B cell (primary cell): ENCODE measurements at regions not wholly inside any gene's neighbourhood (a gene's known extent, or its start where the extent isn't known, plus 50 kb on each side); places are given as distances from the start of the nearest gene placed in this dataset.

Source experiments
- ATAC-seq: fragments of 200-7000 bp; cut with Tn5 transposase; one replicate; pipeline ENCODE4 v1.10.0; 2021; ENCODE audit warnings: low read depth, mild to moderate bottlenecking, moderate number of reproducible peaks, moderate library complexity
- CTCF ChIA-PET: fragments of 350-600 bp; sonication (Branson Sonifier 250); formaldehyde crosslinking; loops from one replicate; lab custom pipeline; 2021; ENCODE audit warnings: antibody characterized with exemption, inconsistent platforms; lab: Charles Lee
- POLR2A ChIA-PET: fragments of 350-600 bp; sonication (Branson Sonifier 250); formaldehyde crosslinking; loops from one replicate; lab custom pipeline; 2021; ENCODE audit warnings: antibody characterized with exemption; lab: Charles Lee
- DNase-seq: peaks from one replicate; pipeline ENCODE4 v3.0.0; 2013
- H2AFZ ChIP-seq: 2 replicates; pipeline ENCODE4 v1.6.1; 2012; ENCODE audit warnings: mild to moderate bottlenecking, low read depth, low read length; ENCODE audit not compliant: insufficient read depth, poor library complexity, severe bottlenecking
- H3K27ac ChIP-seq, 2 donors: 1 replicate in 1 of 2; 2 replicates in 1 of 2; pipeline ENCODE4 v1.5.1; 2012 to 2013; ENCODE audit warnings: low read length in 2 of 2, mild to moderate bottlenecking in 2 of 2, moderate library complexity in 1 of 2
- H3K27me3 ChIP-seq, 4 experiments: fragments of 200-600 bp in 1 of 4; sonication (generic) in 1 of 4; replicated peaks in 1 of 4; 1 replicate in 2 of 4; 2 replicates in 2 of 4; pipeline versions ENCODE4 v1.6.1 to v1.7.0; 2013 to 2016; ENCODE audit warnings: low read length in 3 of 4, mild to moderate bottlenecking in 2 of 4, mixed read lengths in 1 of 4, moderate library complexity in 1 of 4; ENCODE audit not compliant: insufficient read depth in 4 of 4, control insufficient read depth in 3 of 4; ENCODE audit errors: control extremely low read depth in 1 of 4
- H3K36me3 ChIP-seq, 2 experiments: replicated peaks in 1 of 2; 1 replicate in 1 of 2; 2 replicates in 1 of 2; pipeline versions ENCODE4 v1.6.1 to v1.7.1; 2013; ENCODE audit warnings: low read length in 1 of 2; ENCODE audit not compliant: insufficient read depth in 2 of 2, control insufficient read depth in 1 of 2; ENCODE audit errors: control extremely low read depth in 1 of 2, extremely low read depth in 1 of 2
- H3K4me1 ChIP-seq, 2 donors: fragments of 200-600 bp in 1 of 2; sonication (generic) in 1 of 2; 1 replicate in 1 of 2; 2 replicates in 1 of 2; pipeline versions ENCODE4 v1.5.1 to v1.6.1; 2013 to 2017; ENCODE audit warnings: low read length in 2 of 2; ENCODE audit not compliant: control insufficient read depth in 2 of 2, insufficient read depth in 2 of 2
- H3K4me2 ChIP-seq: replicated peaks from 2 replicates; pipeline ENCODE3; 2012; ENCODE audit warnings: mild to moderate bottlenecking, low read depth, low read length; ENCODE audit not compliant: poor library complexity, severe bottlenecking
- H3K4me3 ChIP-seq, 5 experiments: fragments of 200-600 bp in 1 of 5; sonication (generic) in 1 of 5; 1 replicate in 3 of 5; 2 replicates in 2 of 5; pipeline versions ENCODE4 v1.5.1 to v1.7.0; 2011 to 2016; ENCODE audit warnings: low read length in 4 of 5, mild to moderate bottlenecking in 4 of 5, low read depth in 2 of 5, control low read depth in 1 of 5, moderate library complexity in 1 of 5; ENCODE audit not compliant: insufficient read depth in 1 of 5; ENCODE audit errors: control extremely low read depth in 1 of 5, extremely low read depth in 1 of 5
- H3K79me2 ChIP-seq: fragments of 200-600 bp; sonication (generic); one replicate; pipeline ENCODE4 v1.6.0; 2016; ENCODE audit warnings: low read length; ENCODE audit not compliant: control insufficient read depth, insufficient read depth
- H3K9ac ChIP-seq: fragments of 200-600 bp; sonication (generic); 2 replicates; pipeline ENCODE4 v1.6.1; 2017; ENCODE audit warnings: mild to moderate bottlenecking, low read length, moderate library complexity
- H3K9me3 ChIP-seq, 3 donors: one replicate each; pipeline versions ENCODE4 v1.6.1 to v1.7.1; 2013; ENCODE audit warnings: low read length in 2 of 3; ENCODE audit not compliant: control insufficient read depth in 2 of 3, insufficient read depth in 1 of 3; ENCODE audit errors: control extremely low read depth in 1 of 3
- H4K20me1 ChIP-seq: 2 replicates; pipeline ENCODE4 v1.6.0; 2012; ENCODE audit warnings: mild to moderate bottlenecking, low read length; ENCODE audit not compliant: insufficient read depth, control insufficient read depth, poor library complexity, severe bottlenecking
- H3K27ac Mint-ChIP-seq: one replicate; pipeline ENCODE4 v1.8.0; 2021; ENCODE audit warnings: mixed read lengths
- H3K27me3 Mint-ChIP-seq: one replicate; pipeline ENCODE4 v1.8.0; 2021; ENCODE audit warnings: mixed read lengths
- H3K4me1 Mint-ChIP-seq: one replicate; pipeline ENCODE4 v1.8.0; 2021; ENCODE audit warnings: mixed read lengths
- H3K4me3 Mint-ChIP-seq: one replicate; pipeline ENCODE4 v1.8.0; 2021; ENCODE audit warnings: mixed read lengths
- H3K9me3 Mint-ChIP-seq: one replicate; pipeline ENCODE4 v1.8.0; 2022; ENCODE audit warnings: mixed read lengths; ENCODE audit not compliant: insufficient read depth
- CTCF ChIP-seq: fragments of 200-600 bp; IDR thresholded peaks from one replicate; pipeline ENCODE4 v1.8.0; 2022; ENCODE audit warnings: antibody characterized with exemption, mild to moderate bottlenecking
- EZH2 ChIP-seq: IDR thresholded peaks from 2 replicates; pipeline ENCODE4 v1.6.1; 2012; ENCODE audit warnings: borderline replicate concordance, low read depth, mild to moderate bottlenecking, moderate library complexity, low read length; ENCODE audit not compliant: insufficient read depth, poor library complexity, severe bottlenecking
- WGBS: methylation state at CpG from one replicate; pipeline ENCODE4 v1.1.5; 2013; ENCODE audit warnings: missing lambda C conversion rate; ENCODE audit not compliant: insufficient coverage; 5-methylcytosine and 5-hydroxymethylcytosine counted together
- intact Hi-C: fragments of 100-400 bp; cut with micrococcal nuclease; formaldehyde crosslinking; loops from one replicate; pipeline ENCODE4 v1.10.0; 2022

- Histone ChIP-seq H3K9ac (no peak overlapping the region), H3K27ac (no peak overlapping the region), H3K9me3 (peaks cover 0 to 4% (median 0%) of the 10 kb centered on the region in 3 donors), H3K4me1 (no peaks in the 10 kb centered on the region), H3K27me3 (no peaks in the 10 kb centered on the region), H3K79me2 (no peaks in the 10 kb centered on the region), H2AFZ (no peak overlapping the region), H4K20me1 (no peaks in the 10 kb centered on the region), H3K36me3 (no peaks in the 10 kb centered on the region), H3K4me3 (no peak overlapping the region), H3K4me2 (no peak overlapping the region)
- no peaks in the 10 kb centered on the region for H3K27me3 Mint-ChIP-seq
- intact Hi-C loops, result no loop called here
- no peak overlapping the region for H3K27ac Mint-ChIP-seq
- H3K4me1 Mint-ChIP-seq, result no peaks in the 10 kb centered on the region
- TF ChIP-seq CTCF (no peak), EZH2 (no peak)
- no CpG with 5 or more reads among the region's 2 CpGs for whole genome bisulfite sequencing
- ChIA-PET POLR2A (no interaction called here), CTCF (no interaction called here)
- ATAC-seq (no peak), DNase-seq (no peak)
- H3K4me3 Mint-ChIP-seq, result no peak overlapping the region
- no peaks in the 10 kb centered on the region for H3K9me3 Mint-ChIP-seq
Observed at GRCh38 chr5:12071455-12071854, 167.2 kb upstream of the CTNND2 start.

GRCh38 chr5:12023614-12024241 is 119.5 kb upstream of the CTNND2 start:
- Mint-ChIP-seq H3K27ac (no peak overlapping the region), H3K9me3 (no peaks in the 10 kb centered on the region), H3K4me1 (no peaks in the 10 kb centered on the region), H3K4me3 (no peak overlapping the region), H3K27me3 (no peaks in the 10 kb centered on the region)
- Histone ChIP-seq H3K4me3 (no peak overlapping the region), H3K9ac (no peak overlapping the region), H3K27me3 (no peaks in the 10 kb centered on the region), H2AFZ (no peak overlapping the region), H3K79me2 (no peaks in the 10 kb centered on the region), H3K27ac (no peak overlapping the region), H3K4me2 (no peak overlapping the region), H3K36me3 (no peaks in the 10 kb centered on the region), H4K20me1 (no peaks in the 10 kb centered on the region), H3K9me3 (peaks cover 0 to 8% (median 6%) of the 10 kb centered on the region in 3 donors), H3K4me1 (no peaks in the 10 kb centered on the region)
- no CpG with 5 or more reads among the region's 5 CpGs for WGBS
- ChIA-PET CTCF (interaction anchor here (0.5 to 2.7 kb wide), 6 partner anchors 12 to 1570 kb away, joined by 3 to 10 read pairs (median 4); no protein-coding TSS in a partner anchor), POLR2A (no interaction called here)
- ATAC-seq (no peak), DNase-seq (peak; percentile 10)
- TF ChIP-seq EZH2 (no peak), CTCF (peak; percentile 68)
- intact Hi-C loops, result loop anchor here (5.0 kb wide), 1 partner anchor 1326 kb away; no protein-coding TSS in a partner anchor
